Effector memory CD8-positive, alpha-beta T cell (primary cell): ENCODE measurements at regions not wholly inside any gene's neighbourhood (a gene's known extent, or its start where the extent isn't known, plus 50 kb on each side); places are given as distances from the start of the nearest gene placed in this dataset.
"Not testable (repeated sequence)": the region's sequence is repeated elsewhere in the genome, so short reads cannot be mapped to it uniquely, and the experiment has no call there.

ENCODE experiments used
- ATAC-seq: fragments of 150-1000 bp; cut with Tn5 transposase; replicated peaks from 2 replicates; pipeline ENCODE4 v1.10.0; 2021; ENCODE audit warnings: mild to moderate bottlenecking, moderate library complexity
- DNase-seq, 3 experiments: peaks; one replicate each; pipeline ENCODE4 v3.0.0; 2021
- H3K27ac Mint-ChIP-seq, 2 donors: one replicate each; pipeline ENCODE4 v1.8.0; 2022; ENCODE audit warnings: mild to moderate bottlenecking in 2 of 2, mixed read lengths in 2 of 2, moderate library complexity in 2 of 2
- H3K27me3 Mint-ChIP-seq, 2 donors: one replicate each; pipeline ENCODE4 v1.8.0; 2022; ENCODE audit warnings: mixed read lengths in 2 of 2
- H3K36me3 Mint-ChIP-seq: one replicate; pipeline ENCODE4 v1.8.0; 2022; ENCODE audit warnings: mild to moderate bottlenecking, moderate library complexity, mixed read lengths; ENCODE audit not compliant: insufficient read depth
- H3K4me1 Mint-ChIP-seq, 2 donors: one replicate each; pipeline ENCODE4 v1.8.0; 2022; ENCODE audit warnings: low read depth in 2 of 2, mixed read lengths in 2 of 2
- H3K4me3 Mint-ChIP-seq, 2 donors: one replicate each; pipeline ENCODE4 v1.8.0; 2022; ENCODE audit warnings: mild to moderate bottlenecking in 2 of 2, mixed read lengths in 2 of 2, moderate library complexity in 2 of 2
- H3K9me3 Mint-ChIP-seq, 2 donors: one replicate each; pipeline ENCODE4 v1.8.0; 2022; ENCODE audit warnings: mixed read lengths in 2 of 2

GRCh38 chr3:44120721-44121582 is 120.7 kb upstream of the TOPAZ1 start:
- DNase-seq = no peak
- no peaks in the 10 kb centered on the region for H3K36me3 Mint-ChIP-seq

GRCh38 chr3:44125246-44125645 is 116.4 kb upstream of the TOPAZ1 start:
- Mint-ChIP-seq H3K36me3 (no peaks in the 10 kb centered on the region), H3K9me3 (no peaks in the 10 kb centered on the region), H3K4me1 (peaks cover 0 to under 1% of the 10 kb centered on the region in 2 donors), H3K4me3 (no peak overlapping the region), H3K27ac (no peak overlapping the region), H3K27me3 (peaks cover 0 to 9% of the 10 kb centered on the region in 2 donors)
- DNase-seq (no peak), ATAC-seq (no peak)

More at GRCh38 chr3:44120721-44121582, 120.7 kb upstream of the TOPAZ1 start:
- no peaks in the 10 kb centered on the region for H3K4me1 Mint-ChIP-seq
- H3K27ac Mint-ChIP-seq = no peak overlapping the region
- H3K4me3 Mint-ChIP-seq = no peak overlapping the region
- ATAC-seq = no peak
- H3K27me3 Mint-ChIP-seq = peaks cover 22 to 35% of the 10 kb centered on the region in 2 donors
- no peaks in the 10 kb centered on the region for H3K9me3 Mint-ChIP-seq

- no peaks in the 10 kb centered on the region for H3K36me3 Mint-ChIP-seq
- no peak for DNase-seq
- H3K4me3 Mint-ChIP-seq = no peak overlapping the region
- no peak overlapping the region for H3K27ac Mint-ChIP-seq
- no peaks in the 10 kb centered on the region for H3K9me3 Mint-ChIP-seq
- ATAC-seq = no peak
- H3K4me1 Mint-ChIP-seq = peaks cover 0 to 1% of the 10 kb centered on the region in 2 donors
- peaks cover 0 to 9% of the 10 kb centered on the region in 2 donors for H3K27me3 Mint-ChIP-seq
Measured at GRCh38 chr3:44125882-44126281, 115.8 kb upstream of the TOPAZ1 start.

- Mint-ChIP-seq H3K4me1 (peaks cover 0 to 1% of the 10 kb centered on the region in 2 donors), H3K27ac (no peak overlapping the region), H3K36me3 (no peaks in the 10 kb centered on the region), H3K4me3 (no peak overlapping the region), H3K27me3 (peaks cover 7 to 18% of the 10 kb centered on the region in 2 donors), H3K9me3 (no peaks in the 10 kb centered on the region)
- ATAC-seq = no peak
- no peak for DNase-seq
Measured at GRCh38 chr3:44128057-44128775, 113.5 kb upstream of the TOPAZ1 start.

- no peak overlapping the region for H3K27ac Mint-ChIP-seq
- no peak overlapping the region for H3K4me3 Mint-ChIP-seq
- H3K9me3 Mint-ChIP-seq = no peaks in the 10 kb centered on the region
- DNase-seq (no peak), ATAC-seq (no peak)
- H3K36me3 Mint-ChIP-seq = no peaks in the 10 kb centered on the region
- H3K4me1 Mint-ChIP-seq = peaks cover 0 to 1% of the 10 kb centered on the region in 2 donors
- H3K27me3 Mint-ChIP-seq = peaks cover 26 to 27% of the 10 kb centered on the region in 2 donors
Measured at GRCh38 chr3:44130249-44130648, 111.4 kb upstream of the TOPAZ1 start.

GRCh38 chr3:44132061-44132460 is 109.6 kb upstream of the TOPAZ1 start:
- DNase-seq (no peak), ATAC-seq (no peak)
- H3K36me3 Mint-ChIP-seq = no peaks in the 10 kb centered on the region
- no peak overlapping the region for H3K4me3 Mint-ChIP-seq
- H3K27ac Mint-ChIP-seq = no peak overlapping the region
- H3K27me3 Mint-ChIP-seq = peaks cover 32 to 41% of the 10 kb centered on the region in 2 donors
- H3K4me1 Mint-ChIP-seq = peaks cover 0 to 1% of the 10 kb centered on the region in 2 donors
- H3K9me3 Mint-ChIP-seq = no peaks in the 10 kb centered on the region

GRCh38 chr3:44132593-44132992 is 109.1 kb upstream of the TOPAZ1 start:
- no peaks in the 10 kb centered on the region for H3K9me3 Mint-ChIP-seq
- H3K27ac Mint-ChIP-seq = no peak overlapping the region
- peaks cover 0 to 1% of the 10 kb centered on the region in 2 donors for H3K4me1 Mint-ChIP-seq
- no peaks in the 10 kb centered on the region for H3K36me3 Mint-ChIP-seq
- peaks cover 34 to 42% of the 10 kb centered on the region in 2 donors for H3K27me3 Mint-ChIP-seq
- DNase-seq (no peak), ATAC-seq (no peak)
- H3K4me3 Mint-ChIP-seq = no peak overlapping the region

- Mint-ChIP-seq H3K4me1 (no peaks in the 10 kb centered on the region), H3K9me3 (no peaks in the 10 kb centered on the region), H3K27ac (no peak overlapping the region), H3K4me3 (no peak overlapping the region), H3K27me3 (peaks cover 47 to 68% of the 10 kb centered on the region in 2 donors), H3K36me3 (no peaks in the 10 kb centered on the region)
- no peak for DNase-seq
- ATAC-seq = no peak
Measured at GRCh38 chr3:44136421-44136820, 105.3 kb upstream of the TOPAZ1 start.

GRCh38 chr3:44146073-44146472 is 95.6 kb upstream of the TOPAZ1 start:
- Mint-ChIP-seq H3K4me1 (no peaks in the 10 kb centered on the region), H3K27me3 (peaks cover 35 to 55% of the 10 kb centered on the region in 2 donors), H3K9me3 (no peaks in the 10 kb centered on the region), H3K27ac (no peak overlapping the region), H3K36me3 (no peaks in the 10 kb centered on the region), H3K4me3 (no peak overlapping the region)
- DNase-seq (no peak), ATAC-seq (no peak)

- no peak for DNase-seq
- no peak overlapping the region for H3K4me3 Mint-ChIP-seq
- peaks cover 48 to 61% of the 10 kb centered on the region in 2 donors for H3K27me3 Mint-ChIP-seq
- no peak overlapping the region for H3K27ac Mint-ChIP-seq
- ATAC-seq = no peak
- no peaks in the 10 kb centered on the region for H3K4me1 Mint-ChIP-seq
- no peaks in the 10 kb centered on the region for H3K9me3 Mint-ChIP-seq
- H3K36me3 Mint-ChIP-seq = no peaks in the 10 kb centered on the region
Measured at GRCh38 chr3:44159696-44160300, 81.9 kb upstream of the TOPAZ1 start.

- Mint-ChIP-seq H3K27ac (no peak overlapping the region), H3K27me3 (peaks cover 46 to 61% of the 10 kb centered on the region in 2 donors), H3K4me1 (no peaks in the 10 kb centered on the region), H3K36me3 (no peaks in the 10 kb centered on the region), H3K9me3 (no peaks in the 10 kb centered on the region), H3K4me3 (no peak overlapping the region)
- ATAC-seq = no peak
- no peak for DNase-seq
Measured at GRCh38 chr3:44160818-44161217, 80.9 kb upstream of the TOPAZ1 start.

GRCh38 chr3:44171891-44172290 is 69.8 kb upstream of the TOPAZ1 start:
- no peak overlapping the region for H3K27ac Mint-ChIP-seq
- H3K36me3 Mint-ChIP-seq = no peaks in the 10 kb centered on the region
- peaks cover 28 to 42% of the 10 kb centered on the region in 2 donors for H3K27me3 Mint-ChIP-seq
- ATAC-seq (no peak), DNase-seq (no peak)
- H3K4me3 Mint-ChIP-seq = no peak overlapping the region
- H3K9me3 Mint-ChIP-seq = peaks cover 0 to 6% of the 10 kb centered on the region in 2 donors
- H3K4me1 Mint-ChIP-seq = no peaks in the 10 kb centered on the region

- H3K27ac Mint-ChIP-seq, H3K36me3 Mint-ChIP-seq, DNase-seq, H3K9me3 Mint-ChIP-seq, H3K4me3 Mint-ChIP-seq, H3K4me1 Mint-ChIP-seq, ATAC-seq: not testable (repeated sequence)
- peaks cover 25 to 47% of the 10 kb centered on the region in 2 donors for H3K27me3 Mint-ChIP-seq
Measured at GRCh38 chr3:44172701-44173100, 69.0 kb upstream of the TOPAZ1 start.
